ENCODE measurements at regions not wholly inside any gene's neighbourhood (a gene's known extent, or its start where the extent isn't known, plus 50 kb on each side); places are given as distances from the start of the nearest gene placed in this dataset.

DNA sequence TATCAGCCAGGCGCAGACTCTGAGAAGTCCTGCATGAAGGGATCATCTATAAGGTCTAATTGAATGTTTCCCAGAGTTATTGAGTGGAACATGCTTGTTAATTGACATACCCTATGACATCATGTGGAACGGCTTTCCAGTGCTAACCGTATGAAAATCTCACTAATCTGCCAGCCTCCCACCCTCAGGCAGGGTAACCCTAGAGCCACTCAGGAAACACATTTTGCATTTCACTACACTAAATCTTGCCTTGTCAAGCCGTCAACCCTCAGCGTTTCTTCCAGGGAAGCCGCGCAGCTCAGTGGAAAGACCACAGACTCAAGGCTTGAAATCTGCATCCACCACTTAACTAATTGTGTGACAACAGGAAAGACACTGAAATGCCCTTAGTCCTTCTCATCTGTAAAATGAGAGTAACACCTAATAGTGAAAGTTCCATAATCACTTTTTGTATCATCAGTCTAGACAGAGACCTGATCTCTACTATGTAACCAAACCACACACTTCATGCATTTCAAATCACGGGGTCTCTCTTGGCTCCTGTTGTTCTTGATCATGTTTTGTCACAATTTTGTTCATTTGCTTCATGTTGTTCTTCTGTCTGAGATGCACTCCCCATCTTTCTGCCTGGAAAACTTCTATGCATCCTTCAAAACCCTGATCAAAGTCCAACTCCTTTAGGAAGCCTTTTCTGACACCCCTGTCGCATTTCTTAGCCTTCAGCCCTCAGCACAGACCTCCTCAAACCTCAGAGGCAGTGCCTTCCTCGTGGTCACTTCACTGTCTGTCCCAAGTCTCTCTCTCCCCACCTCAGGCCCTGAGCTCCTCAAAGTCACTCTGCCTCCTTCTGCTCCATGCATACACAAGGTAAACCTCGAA lies 246.5 kb downstream of the TOMM20 start:
- H3K27me3 ChIP-seq (ENCODE audit: control insufficient read depth, insufficient read depth, low read length), result no peaks in the 10 kb centered on the region
- H3K4me1 ChIP-seq (ENCODE audit: control insufficient read depth, insufficient read depth, low read length), result peaks cover 39% of the 10 kb centered on the region
- no peak overlapping the region for H3K4me3 ChIP-seq (ENCODE audit: low read length)
- 53% methylated on average over 7 of the region's 11 CpGs for WGBS (ENCODE audit: insufficient coverage)
- no peak overlapping the region for H3K27ac ChIP-seq (ENCODE audit: low read length)
- no peaks in the 10 kb centered on the region for H3K36me3 ChIP-seq (ENCODE audit: control insufficient read depth, insufficient read depth, low read length)
- no peaks in the 10 kb centered on the region for H3K9me3 ChIP-seq (replicated peaks; ENCODE audit: control insufficient read depth, low read depth, low read length)
- DNase-seq, result no peak

- Histone ChIP-seq H3K27me3 (ENCODE audit: control insufficient read depth, insufficient read depth, low read length) (no peaks in the 10 kb centered on the region), H3K4me3 (ENCODE audit: low read length) (no peak overlapping the region), H3K4me1 (ENCODE audit: control insufficient read depth, insufficient read depth, low read length) (peaks cover 17% of the 10 kb centered on the region), H3K27ac (ENCODE audit: low read length) (peak overlapping the region; percentile 6), H3K36me3 (ENCODE audit: control insufficient read depth, insufficient read depth, low read length) (no peaks in the 10 kb centered on the region), H3K9me3 (replicated peaks; ENCODE audit: control insufficient read depth, low read depth, low read length) (no peaks in the 10 kb centered on the region)
- DNase-seq, result no peak
- 96% methylated on average over 3 of the region's 9 CpGs for WGBS (ENCODE audit: insufficient coverage)
Measured at GRCh38 chr1:234879147-234880080, 249.2 kb downstream of the TOMM20 start.

DNA sequence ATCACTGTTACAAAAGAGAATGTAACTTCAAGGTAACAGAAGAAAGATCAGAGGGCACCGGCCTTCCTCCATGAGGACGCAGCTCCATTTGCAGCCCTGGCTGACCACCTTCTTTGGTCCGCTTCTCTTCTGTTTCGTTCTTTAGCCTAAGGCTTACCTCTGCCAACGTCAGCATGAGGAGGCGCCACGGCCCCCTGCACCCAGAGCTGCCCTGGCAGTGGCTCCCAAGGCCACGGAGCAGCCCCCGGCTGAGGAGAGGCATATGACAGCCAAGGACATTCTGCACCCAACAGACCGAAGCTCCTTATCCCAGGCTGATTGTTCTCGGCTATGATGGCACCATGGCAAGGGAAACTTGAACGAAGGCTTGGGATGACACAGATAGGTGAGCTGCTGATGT lies 250.3 kb downstream of the TOMM20 start:
- Histone ChIP-seq H3K4me3 (ENCODE audit: low read length) (no peak overlapping the region), H3K27me3 (ENCODE audit: control insufficient read depth, insufficient read depth, low read length) (no peaks in the 10 kb centered on the region), H3K36me3 (ENCODE audit: control insufficient read depth, insufficient read depth, low read length) (no peaks in the 10 kb centered on the region), H3K27ac (ENCODE audit: low read length) (no peak overlapping the region), H3K4me1 (ENCODE audit: control insufficient read depth, insufficient read depth, low read length) (peaks cover 12% of the 10 kb centered on the region), H3K9me3 (replicated peaks; ENCODE audit: control insufficient read depth, low read depth, low read length) (no peaks in the 10 kb centered on the region)
- no peak for DNase-seq
- WGBS (ENCODE audit: insufficient coverage), result 89% methylated on average over 9 of the region's 12 CpGs

GRCh38 chr1:234877761-234878160 lies 250.9 kb downstream of the TOMM20 start:
- Histone ChIP-seq H3K27ac (ENCODE audit: low read length) (no peak overlapping the region), H3K4me3 (ENCODE audit: low read length) (no peak overlapping the region), H3K4me1 (ENCODE audit: control insufficient read depth, insufficient read depth, low read length) (peaks cover 12% of the 10 kb centered on the region), H3K36me3 (ENCODE audit: control insufficient read depth, insufficient read depth, low read length) (no peaks in the 10 kb centered on the region), H3K27me3 (ENCODE audit: control insufficient read depth, insufficient read depth, low read length) (no peaks in the 10 kb centered on the region), H3K9me3 (replicated peaks; ENCODE audit: control insufficient read depth, low read depth, low read length) (no peaks in the 10 kb centered on the region)
- 94% methylated on average over 6 of the region's 7 CpGs for WGBS (ENCODE audit: insufficient coverage)
- no peak for DNase-seq

- H3K4me1 ChIP-seq (ENCODE audit: control insufficient read depth, insufficient read depth, low read length), result peaks cover 9% of the 10 kb centered on the region
- 88% methylated on average over 11 of the region's 15 CpGs for WGBS (ENCODE audit: insufficient coverage)
- H3K27me3 ChIP-seq (ENCODE audit: control insufficient read depth, insufficient read depth, low read length), result no peaks in the 10 kb centered on the region
- H3K27ac ChIP-seq (ENCODE audit: low read length), result no peak overlapping the region
- H3K9me3 ChIP-seq (replicated peaks; ENCODE audit: control insufficient read depth, low read depth, low read length), result no peaks in the 10 kb centered on the region
- DNase-seq, result no peak
- H3K36me3 ChIP-seq (ENCODE audit: control insufficient read depth, insufficient read depth, low read length), result no peaks in the 10 kb centered on the region
- H3K4me3 ChIP-seq (ENCODE audit: low read length), result no peak overlapping the region
Measured at GRCh38 chr1:234875953-234876855, 252.4 kb downstream of the TOMM20 start.

GRCh38 chr1:234875328-234875952 lies 253.2 kb downstream of the TOMM20 start:
- no peak for DNase-seq
- no peaks in the 10 kb centered on the region for H3K36me3 ChIP-seq (ENCODE audit: control insufficient read depth, insufficient read depth, low read length)
- H3K4me1 ChIP-seq (ENCODE audit: control insufficient read depth, insufficient read depth, low read length), result peaks cover 13% of the 10 kb centered on the region
- no peaks in the 10 kb centered on the region for H3K9me3 ChIP-seq (replicated peaks; ENCODE audit: control insufficient read depth, low read depth, low read length)
- no peak overlapping the region for H3K27ac ChIP-seq (ENCODE audit: low read length)
- no peaks in the 10 kb centered on the region for H3K27me3 ChIP-seq (ENCODE audit: control insufficient read depth, insufficient read depth, low read length)
- H3K4me3 ChIP-seq (ENCODE audit: low read length), result no peak overlapping the region
- WGBS (ENCODE audit: insufficient coverage), result 75% methylated on average over 17 of the region's 17 CpGs

GRCh38 chr1:234874291-234875288 lies 254.0 kb downstream of the TOMM20 start:
- no peak overlapping the region for H3K4me3 ChIP-seq (ENCODE audit: low read length)
- H3K9me3 ChIP-seq (replicated peaks; ENCODE audit: control insufficient read depth, low read depth, low read length), result no peaks in the 10 kb centered on the region
- H3K27ac ChIP-seq (ENCODE audit: low read length), result no peak overlapping the region
- WGBS (ENCODE audit: insufficient coverage), result 90% methylated on average over 14 of the region's 20 CpGs
- no peak for DNase-seq
- peaks cover 17% of the 10 kb centered on the region for H3K4me1 ChIP-seq (ENCODE audit: control insufficient read depth, insufficient read depth, low read length)
- no peaks in the 10 kb centered on the region for H3K36me3 ChIP-seq (ENCODE audit: control insufficient read depth, insufficient read depth, low read length)
- H3K27me3 ChIP-seq (ENCODE audit: control insufficient read depth, insufficient read depth, low read length), result no peaks in the 10 kb centered on the region

DNA sequence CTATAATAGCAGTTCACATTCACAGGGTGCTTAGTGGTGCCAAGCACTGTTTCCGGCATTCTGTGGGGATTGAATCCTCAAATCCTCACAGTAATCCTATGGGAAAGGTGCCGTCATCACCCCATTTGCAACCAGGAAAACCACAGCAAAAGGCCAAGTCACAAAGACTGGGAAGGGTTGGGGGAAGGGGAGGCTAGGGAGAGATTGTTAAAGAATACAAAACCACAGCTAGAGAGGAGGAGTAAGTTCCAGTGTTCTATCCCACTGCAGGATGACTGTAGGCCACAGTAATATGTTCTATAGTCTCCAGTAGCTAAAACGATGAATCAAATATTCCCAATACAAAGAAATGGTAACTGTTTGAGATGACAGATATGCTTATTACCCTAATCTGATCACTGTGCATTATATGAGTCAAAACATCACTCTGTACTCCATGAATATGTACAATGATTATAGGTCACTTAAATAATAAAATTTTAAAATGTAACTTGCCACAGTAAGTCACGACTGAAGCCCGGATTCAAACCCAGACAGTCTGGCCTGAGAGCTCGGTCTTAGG lies 256.8 kb downstream of the TOMM20 start:
- H3K27me3 ChIP-seq (ENCODE audit: control insufficient read depth, insufficient read depth, low read length), result no peaks in the 10 kb centered on the region
- H3K9me3 ChIP-seq (replicated peaks; ENCODE audit: control insufficient read depth, low read depth, low read length), result no peaks in the 10 kb centered on the region
- H3K4me3 ChIP-seq (ENCODE audit: low read length), result no peak overlapping the region
- H3K36me3 ChIP-seq (ENCODE audit: control insufficient read depth, insufficient read depth, low read length), result no peaks in the 10 kb centered on the region
- no peak for DNase-seq
- peaks cover 26% of the 10 kb centered on the region for H3K4me1 ChIP-seq (ENCODE audit: control insufficient read depth, insufficient read depth, low read length)
- WGBS (ENCODE audit: insufficient coverage), result 96% methylated on average over 3 of the region's 6 CpGs
- no peak overlapping the region for H3K27ac ChIP-seq (ENCODE audit: low read length)
